HEK293 (cell line): ENCODE measurements at regions not wholly inside any gene's neighbourhood (a gene's known extent, or its start where the extent isn't known, plus 50 kb on each side); places are given as distances from the start of the nearest gene placed in this dataset.

ENCODE experiments used
- CTCF ChIA-PET: fragments of 350-600 bp; formaldehyde crosslinking; extraction: SDS; loops from one replicate; lab custom pipeline; 2021; ENCODE audit warnings: antibody characterized with exemption; lab: Yijun Ruan, JAX
- POLR2A ChIA-PET: fragments of 300-600 bp; formaldehyde crosslinking; extraction: SDS; loops from one replicate; lab custom pipeline; 2020; ENCODE audit warnings: antibody characterized with exemption, inconsistent platforms; lab: Yijun Ruan, JAX
- H3K27ac ChIP-seq: fragments of 200-500 bp; sonication (Bioruptor generic); 2 replicates; pipeline ENCODE4 v1.5.1; 2014; ENCODE audit warnings: low read depth, low read length, control low read depth, inconsistent platforms; ENCODE audit errors: extremely low read depth
- H3K36me3 ChIP-seq, 2 experiments: fragments of 200-500 bp in 1 of 2; sonication (Bioruptor generic) in 1 of 2; 1 replicate in 1 of 2; 2 replicates in 1 of 2; pipeline ENCODE4 v1.5.1; 2014 to 2017; ENCODE audit warnings: inconsistent platforms in 2 of 2, low read length in 2 of 2; ENCODE audit not compliant: control insufficient read depth in 2 of 2, insufficient read depth in 1 of 2
- H3K4me1 ChIP-seq: fragments of 200-500 bp; sonication (Bioruptor generic); 2 replicates; pipeline ENCODE4 v1.5.1; 2014; ENCODE audit warnings: mild to moderate bottlenecking, low read length, inconsistent platforms; ENCODE audit not compliant: control insufficient read depth, insufficient read depth
- H3K4me3 ChIP-seq: 2 replicates; pipeline ENCODE4 v1.5.1; 2011; ENCODE audit warnings: low read depth, mild to moderate bottlenecking, control low read depth, low read length, moderate library complexity
- H3K9me3 ChIP-seq: fragments of 200-500 bp; sonication (Bioruptor generic); 2 replicates; pipeline ENCODE4 v1.5.1; 2014; ENCODE audit warnings: low read depth, low read length, inconsistent platforms; ENCODE audit not compliant: control insufficient read depth, insufficient read depth
- FEZF1 ChIP-seq: fragments of 450-650 bp; formaldehyde crosslinking; IDR thresholded peaks from 2 replicates; pipeline ENCODE4 v1.5.1; 2016; ENCODE audit warnings: missing biosample characterization, missing genetic modification characterization
- OVOL3 ChIP-seq: fragments of 450-650 bp; formaldehyde crosslinking; IDR thresholded peaks from 2 replicates; pipeline ENCODE4 v1.5.1; 2016; ENCODE audit warnings: missing biosample characterization, missing genetic modification characterization
- REPIN1 ChIP-seq: fragments of 450-650 bp; formaldehyde crosslinking; IDR thresholded peaks from 2 replicates; pipeline ENCODE4 v1.5.1; 2017; ENCODE audit warnings: missing biosample characterization, missing genetic modification characterization, low read depth
- ZBTB1 ChIP-seq: fragments of 450-650 bp; formaldehyde crosslinking; IDR thresholded peaks from 2 replicates; pipeline ENCODE4 v1.5.1; 2016; ENCODE audit warnings: missing biosample characterization, missing genetic modification characterization
- ZNF132 ChIP-seq: fragments of 450-650 bp; formaldehyde crosslinking; IDR thresholded peaks from 2 replicates; pipeline ENCODE4 v1.5.1; 2017; ENCODE audit warnings: missing biosample characterization, missing genetic modification characterization, borderline replicate concordance
- ZNF248 ChIP-seq: fragments of 450-650 bp; formaldehyde crosslinking; IDR thresholded peaks from 2 replicates; pipeline ENCODE4 v1.5.1; 2017; ENCODE audit warnings: missing biosample characterization, missing genetic modification characterization
- ZNF404 ChIP-seq: fragments of 450-650 bp; formaldehyde crosslinking; IDR thresholded peaks from 2 replicates; pipeline ENCODE4 v1.5.1; 2017; ENCODE audit warnings: missing biosample characterization, missing genetic modification characterization
- ZNF571 ChIP-seq: fragments of 450-650 bp; formaldehyde crosslinking; IDR thresholded peaks from 2 replicates; pipeline ENCODE4 v1.5.0; 2017; ENCODE audit warnings: missing biosample characterization, missing genetic modification characterization
- ZNF626 ChIP-seq: fragments of 450-650 bp; sonication (Bioruptor Pico); formaldehyde crosslinking; IDR thresholded peaks from 2 replicates; pipeline ENCODE4 v1.5.1; 2018; ENCODE audit warnings: missing biosample characterization, missing genetic modification characterization, inconsistent platforms
- ZNF629 ChIP-seq: fragments of 450-650 bp; formaldehyde crosslinking; IDR thresholded peaks from 2 replicates; pipeline ENCODE4 v1.5.1; 2017; ENCODE audit warnings: missing biosample characterization, missing genetic modification characterization
- ZNF677 ChIP-seq: fragments of 450-650 bp; IDR thresholded peaks from 2 replicates; pipeline ENCODE4 v1.5.0; 2018; ENCODE audit warnings: missing biosample characterization, mild to moderate bottlenecking, missing genetic modification characterization, moderate library complexity
- TF ChIP-seq, protein P1 (sequence below): fragments of 450-650 bp; formaldehyde crosslinking; IDR thresholded peaks from 2 replicates; pipeline ENCODE4 v1.5.1; 2017; ENCODE audit warnings: missing biosample characterization, missing genetic modification characterization
- TF ChIP-seq, protein P2 (sequence below): fragments of 450-650 bp; formaldehyde crosslinking; IDR thresholded peaks from 2 replicates; pipeline ENCODE4 v1.5.1; 2016; ENCODE audit warnings: missing biosample characterization, missing genetic modification characterization, borderline replicate concordance
- TF ChIP-seq, protein P3 (sequence below): fragments of 450-650 bp; formaldehyde crosslinking; IDR thresholded peaks from 2 replicates; pipeline ENCODE4 v1.5.1; 2016; ENCODE audit warnings: missing biosample characterization, missing genetic modification characterization
- TF ChIP-seq, protein P4 (sequence below): fragments of 450-650 bp; formaldehyde crosslinking; IDR thresholded peaks from 2 replicates; pipeline ENCODE4 v1.5.1; 2016; ENCODE audit warnings: missing biosample characterization, missing genetic modification characterization

DNA sequence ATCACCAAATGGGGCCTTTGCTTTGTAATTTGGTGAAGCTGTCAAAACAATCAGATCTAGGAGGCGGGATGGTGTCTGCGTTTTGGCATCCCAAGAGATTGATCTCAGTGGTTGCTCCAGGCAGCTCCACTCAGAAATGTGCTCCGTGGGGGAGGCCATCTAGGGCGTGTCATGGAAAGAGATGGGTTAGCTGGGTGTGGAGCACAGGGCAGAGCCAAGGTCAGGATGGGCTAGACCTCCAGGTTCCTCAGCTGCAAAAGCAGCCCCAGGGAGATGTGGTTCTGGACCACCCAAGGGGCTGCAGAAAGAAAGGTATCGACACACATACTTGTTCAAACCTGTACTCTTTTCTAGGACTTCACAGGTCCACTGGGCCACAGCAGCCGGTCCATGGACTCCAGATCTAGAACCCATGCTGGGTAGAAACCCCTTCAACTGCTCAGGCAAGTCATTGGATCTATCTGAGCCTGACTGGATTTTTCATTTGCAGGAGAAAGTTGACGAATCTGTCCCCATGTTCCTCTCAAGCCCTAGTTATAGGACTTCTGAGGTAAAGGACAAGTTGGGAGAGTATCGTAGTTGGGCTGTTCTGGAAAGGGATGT, 270.2 kb upstream of the RPL38 start:
- H3K36me3 ChIP-seq, result no peaks in the 10 kb centered on the region
- no peak overlapping the region for H3K27ac ChIP-seq
- POLR2A ChIA-PET, result no interaction called here
- CTCF ChIA-PET, result no interaction called here
- TF ChIP-seq ZNF677 (tag by site-specific recombination) (no peak), ZBTB1 (tag by site-specific recombination) (no peak), REPIN1 (tag by site-specific recombination) (no peak), ZNF404 (tag by site-specific recombination) (no peak), ZNF626 (tag by site-specific recombination) (no peak), OVOL3 (tag by site-specific recombination) (no peak), ZNF248 (tag by site-specific recombination) (no peak), FEZF1 (tag by site-specific recombination) (no peak)
- TF ChIP-seq, protein P1, sequence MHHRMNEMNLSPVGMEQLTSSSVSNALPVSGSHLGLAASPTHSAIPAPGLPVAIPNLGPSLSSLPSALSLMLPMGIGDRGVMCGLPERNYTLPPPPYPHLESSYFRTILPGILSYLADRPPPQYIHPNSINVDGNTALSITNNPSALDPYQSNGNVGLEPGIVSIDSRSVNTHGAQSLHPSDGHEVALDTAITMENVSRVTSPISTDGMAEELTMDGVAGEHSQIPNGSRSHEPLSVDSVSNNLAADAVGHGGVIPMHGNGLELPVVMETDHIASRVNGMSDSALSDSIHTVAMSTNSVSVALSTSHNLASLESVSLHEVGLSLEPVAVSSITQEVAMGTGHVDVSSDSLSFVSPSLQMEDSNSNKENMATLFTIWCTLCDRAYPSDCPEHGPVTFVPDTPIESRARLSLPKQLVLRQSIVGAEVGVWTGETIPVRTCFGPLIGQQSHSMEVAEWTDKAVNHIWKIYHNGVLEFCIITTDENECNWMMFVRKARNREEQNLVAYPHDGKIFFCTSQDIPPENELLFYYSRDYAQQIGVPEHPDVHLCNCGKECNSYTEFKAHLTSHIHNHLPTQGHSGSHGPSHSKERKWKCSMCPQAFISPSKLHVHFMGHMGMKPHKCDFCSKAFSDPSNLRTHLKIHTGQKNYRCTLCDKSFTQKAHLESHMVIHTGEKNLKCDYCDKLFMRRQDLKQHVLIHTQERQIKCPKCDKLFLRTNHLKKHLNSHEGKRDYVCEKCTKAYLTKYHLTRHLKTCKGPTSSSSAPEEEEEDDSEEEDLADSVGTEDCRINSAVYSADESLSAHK (tag by site-specific recombination), result no peak
- TF ChIP-seq, protein P2, sequence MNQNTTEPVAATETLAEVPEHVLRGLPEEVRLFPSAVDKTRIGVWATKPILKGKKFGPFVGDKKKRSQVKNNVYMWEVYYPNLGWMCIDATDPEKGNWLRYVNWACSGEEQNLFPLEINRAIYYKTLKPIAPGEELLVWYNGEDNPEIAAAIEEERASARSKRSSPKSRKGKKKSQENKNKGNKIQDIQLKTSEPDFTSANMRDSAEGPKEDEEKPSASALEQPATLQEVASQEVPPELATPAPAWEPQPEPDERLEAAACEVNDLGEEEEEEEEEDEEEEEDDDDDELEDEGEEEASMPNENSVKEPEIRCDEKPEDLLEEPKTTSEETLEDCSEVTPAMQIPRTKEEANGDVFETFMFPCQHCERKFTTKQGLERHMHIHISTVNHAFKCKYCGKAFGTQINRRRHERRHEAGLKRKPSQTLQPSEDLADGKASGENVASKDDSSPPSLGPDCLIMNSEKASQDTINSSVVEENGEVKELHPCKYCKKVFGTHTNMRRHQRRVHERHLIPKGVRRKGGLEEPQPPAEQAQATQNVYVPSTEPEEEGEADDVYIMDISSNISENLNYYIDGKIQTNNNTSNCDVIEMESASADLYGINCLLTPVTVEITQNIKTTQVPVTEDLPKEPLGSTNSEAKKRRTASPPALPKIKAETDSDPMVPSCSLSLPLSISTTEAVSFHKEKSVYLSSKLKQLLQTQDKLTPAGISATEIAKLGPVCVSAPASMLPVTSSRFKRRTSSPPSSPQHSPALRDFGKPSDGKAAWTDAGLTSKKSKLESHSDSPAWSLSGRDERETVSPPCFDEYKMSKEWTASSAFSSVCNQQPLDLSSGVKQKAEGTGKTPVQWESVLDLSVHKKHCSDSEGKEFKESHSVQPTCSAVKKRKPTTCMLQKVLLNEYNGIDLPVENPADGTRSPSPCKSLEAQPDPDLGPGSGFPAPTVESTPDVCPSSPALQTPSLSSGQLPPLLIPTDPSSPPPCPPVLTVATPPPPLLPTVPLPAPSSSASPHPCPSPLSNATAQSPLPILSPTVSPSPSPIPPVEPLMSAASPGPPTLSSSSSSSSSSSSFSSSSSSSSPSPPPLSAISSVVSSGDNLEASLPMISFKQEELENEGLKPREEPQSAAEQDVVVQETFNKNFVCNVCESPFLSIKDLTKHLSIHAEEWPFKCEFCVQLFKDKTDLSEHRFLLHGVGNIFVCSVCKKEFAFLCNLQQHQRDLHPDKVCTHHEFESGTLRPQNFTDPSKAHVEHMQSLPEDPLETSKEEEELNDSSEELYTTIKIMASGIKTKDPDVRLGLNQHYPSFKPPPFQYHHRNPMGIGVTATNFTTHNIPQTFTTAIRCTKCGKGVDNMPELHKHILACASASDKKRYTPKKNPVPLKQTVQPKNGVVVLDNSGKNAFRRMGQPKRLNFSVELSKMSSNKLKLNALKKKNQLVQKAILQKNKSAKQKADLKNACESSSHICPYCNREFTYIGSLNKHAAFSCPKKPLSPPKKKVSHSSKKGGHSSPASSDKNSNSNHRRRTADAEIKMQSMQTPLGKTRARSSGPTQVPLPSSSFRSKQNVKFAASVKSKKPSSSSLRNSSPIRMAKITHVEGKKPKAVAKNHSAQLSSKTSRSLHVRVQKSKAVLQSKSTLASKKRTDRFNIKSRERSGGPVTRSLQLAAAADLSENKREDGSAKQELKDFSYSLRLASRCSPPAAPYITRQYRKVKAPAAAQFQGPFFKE, result no peak
- TF ChIP-seq, protein P3, sequence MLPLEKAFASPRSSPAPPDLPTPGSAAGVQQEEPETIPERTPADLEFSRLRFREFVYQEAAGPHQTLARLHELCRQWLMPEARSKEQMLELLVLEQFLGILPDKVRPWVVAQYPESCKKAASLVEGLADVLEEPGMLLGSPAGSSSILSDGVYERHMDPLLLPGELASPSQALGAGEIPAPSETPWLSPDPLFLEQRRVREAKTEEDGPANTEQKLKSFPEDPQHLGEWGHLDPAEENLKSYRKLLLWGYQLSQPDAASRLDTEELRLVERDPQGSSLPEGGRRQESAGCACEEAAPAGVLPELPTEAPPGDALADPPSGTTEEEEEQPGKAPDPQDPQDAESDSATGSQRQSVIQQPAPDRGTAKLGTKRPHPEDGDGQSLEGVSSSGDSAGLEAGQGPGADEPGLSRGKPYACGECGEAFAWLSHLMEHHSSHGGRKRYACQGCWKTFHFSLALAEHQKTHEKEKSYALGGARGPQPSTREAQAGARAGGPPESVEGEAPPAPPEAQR (tag by site-specific recombination), result no peak
- TF ChIP-seq, protein P4, sequence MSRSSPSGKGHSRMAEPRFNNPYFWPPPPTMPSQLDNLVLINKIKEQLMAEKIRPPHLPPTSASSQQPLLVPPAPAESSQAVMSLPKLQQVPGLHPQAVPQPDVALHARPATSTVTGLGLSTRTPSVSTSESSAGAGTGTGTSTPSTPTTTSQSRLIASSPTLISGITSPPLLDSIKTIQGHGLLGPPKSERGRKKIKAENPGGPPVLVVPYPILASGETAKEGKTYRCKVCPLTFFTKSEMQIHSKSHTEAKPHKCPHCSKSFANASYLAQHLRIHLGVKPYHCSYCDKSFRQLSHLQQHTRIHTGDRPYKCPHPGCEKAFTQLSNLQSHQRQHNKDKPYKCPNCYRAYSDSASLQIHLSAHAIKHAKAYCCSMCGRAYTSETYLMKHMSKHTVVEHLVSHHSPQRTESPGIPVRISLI (tag by site-specific recombination), result no peak
- H3K4me1 ChIP-seq, result no peaks in the 10 kb centered on the region
- no peak overlapping the region for H3K4me3 ChIP-seq
- no peaks in the 10 kb centered on the region for H3K9me3 ChIP-seq

DNA sequence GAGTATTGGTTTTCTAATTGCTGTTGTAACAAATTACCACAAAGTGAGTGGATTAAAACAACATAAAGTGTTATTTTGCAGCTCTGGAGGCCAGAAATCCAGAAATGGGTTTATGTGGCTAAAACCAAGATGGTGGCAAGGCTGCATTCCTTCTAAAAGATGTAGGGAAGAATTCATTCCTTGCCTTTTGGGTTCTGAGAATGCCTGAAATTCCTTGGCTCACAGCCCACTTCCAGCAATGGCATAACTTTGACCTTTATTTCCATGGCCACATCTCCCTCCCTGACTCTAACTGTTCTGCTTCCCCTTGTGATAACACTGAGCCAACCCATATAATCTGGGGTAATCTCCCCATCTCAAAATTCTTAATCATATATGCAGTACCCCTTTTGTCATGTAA, 269.6 kb upstream of the RPL38 start:
- H3K4me1 ChIP-seq, result no peaks in the 10 kb centered on the region
- TF ChIP-seq ZNF629 (tag by site-specific recombination), result no peak
- no peak for TF ChIP-seq ZNF132 (tag by site-specific recombination)
- no peak for TF ChIP-seq ZNF571 (tag by site-specific recombination)
- TF ChIP-seq, all 188 proteins: peak for 0
- POLR2A ChIA-PET, result no interaction called here
- Histone ChIP-seq H3K36me3 (no peaks in the 10 kb centered on the region), H3K27ac (no peak overlapping the region), H3K9me3 (no peaks in the 10 kb centered on the region), H3K4me3 (no peak overlapping the region)
- CTCF ChIA-PET, result no interaction called here
